Keratinocyte (primary cell): ENCODE measurements at regions not wholly inside any gene's neighbourhood (a gene's known extent, or its start where the extent isn't known, plus 50 kb on each side); places are given as distances from the start of the nearest gene placed in this dataset.
"Not testable (repeated sequence)": the region's sequence is repeated elsewhere in the genome, so short reads cannot be mapped to it uniquely, and the experiment has no call there.

Source experiments
- DNase-seq: peaks from one replicate; pipeline ENCODE4 v3.0.0-alpha.2; 2011; ENCODE audit warnings: low read depth, missing footprints, low spot score
- FAIRE-seq: peaks from 2 replicates; lab custom pipeline; 2011; peaks lifted over from hg19 to GRCh38; lab: Jason Lieb, UNC
- H2AFZ ChIP-seq: 2 replicates; pipeline ENCODE4 v1.6.0; 2012; ENCODE audit warnings: low read length, control low read depth, inconsistent platforms; ENCODE audit not compliant: control insufficient read depth
- H3K27ac ChIP-seq: 2 replicates; pipeline ENCODE4 v1.5.1; 2011; ENCODE audit warnings: low read length; ENCODE audit not compliant: control insufficient read depth, insufficient read depth
- H3K27me3 ChIP-seq: 3 replicates; pipeline ENCODE4 v1.6.0; 2011; ENCODE audit warnings: low read length; ENCODE audit not compliant: control insufficient read depth, insufficient read depth; ENCODE audit errors: extremely low read depth
- H3K36me3 ChIP-seq, 2 experiments: 2 replicates in 1 of 2; 3 replicates in 1 of 2; pipeline ENCODE4 v1.5.1; 2011; ENCODE audit warnings: low read length in 2 of 2, mild to moderate bottlenecking in 1 of 2; ENCODE audit not compliant: control insufficient read depth in 2 of 2, insufficient read depth in 2 of 2; ENCODE audit errors: extremely low read depth in 1 of 2
- H3K4me1 ChIP-seq: 3 replicates; pipeline ENCODE4 v1.5.1; 2011; ENCODE audit warnings: low read length; ENCODE audit not compliant: control insufficient read depth, insufficient read depth; ENCODE audit errors: extremely low read depth
- H3K4me2 ChIP-seq: 3 replicates; pipeline ENCODE4 v1.6.0; 2011; ENCODE audit warnings: low read depth, low read length; ENCODE audit not compliant: control insufficient read depth, insufficient read depth; ENCODE audit errors: extremely low read depth
- H3K4me3 ChIP-seq, 3 experiments: fragments of 200-600 bp in 1 of 3; sonication (generic) in 1 of 3; 2 replicates in 2 of 3; 3 replicates in 1 of 3; pipeline ENCODE4 v1.5.1; 2011 to 2016; ENCODE audit warnings: low read length in 3 of 3, mild to moderate bottlenecking in 3 of 3, control low read depth in 2 of 3, inconsistent platforms in 1 of 3, low read depth in 1 of 3, mixed read lengths in 1 of 3, mixed run types in 1 of 3, moderate library complexity in 1 of 3; ENCODE audit not compliant: control insufficient read depth in 2 of 3, insufficient read depth in 2 of 3; ENCODE audit errors: extremely low read depth in 1 of 3
- H3K79me2 ChIP-seq: 2 replicates; pipeline ENCODE4 v1.6.0; 2012; ENCODE audit warnings: low read length; ENCODE audit not compliant: control insufficient read depth, insufficient read depth
- H3K9ac ChIP-seq: 3 replicates; pipeline ENCODE4 v1.6.0; 2011; ENCODE audit warnings: low read length; ENCODE audit not compliant: control insufficient read depth, insufficient read depth; ENCODE audit errors: extremely low read depth
- H3K9me1 ChIP-seq: 3 replicates; pipeline ENCODE4 v1.6.0; 2011; ENCODE audit warnings: low read length; ENCODE audit not compliant: control insufficient read depth, insufficient read depth; ENCODE audit errors: extremely low read depth
- H3K9me3 ChIP-seq: 2 replicates; pipeline ENCODE4 v1.5.1; 2012; ENCODE audit warnings: low read depth, low read length; ENCODE audit not compliant: control insufficient read depth
- H4K20me1 ChIP-seq: 3 replicates; pipeline ENCODE4 v1.6.0; 2011; ENCODE audit warnings: low read length; ENCODE audit not compliant: control insufficient read depth, insufficient read depth; ENCODE audit errors: extremely low read depth
- CTCF ChIP-seq, 3 experiments: IDR thresholded peaks in 1 of 3; conservative IDR thresholded peaks in 1 of 3; optimal IDR thresholded peaks in 1 of 3; 2 replicates in 2 of 3; 3 replicates in 1 of 3; pipeline versions ENCODE3 to v1.5.1; 2011; ENCODE audit warnings: low read length in 3 of 3, mild to moderate bottlenecking in 3 of 3, moderate library complexity in 2 of 3, control low read depth in 1 of 3, inconsistent platforms in 1 of 3; ENCODE audit not compliant: insufficient read depth in 2 of 3; ENCODE audit errors: extremely low read depth in 1 of 3
- EZH2 ChIP-seq: IDR thresholded peaks from one replicate; pipeline ENCODE4 v1.6.1; 2012; ENCODE audit warnings: inconsistent platforms, mild to moderate bottlenecking, low read length, moderate library complexity
- dilution Hi-C: fragments of 300-500 bp; cut with MboI; formaldehyde crosslinking; loops from one replicate; pipeline ENCODE4 v1.7.0; 2020; ENCODE audit warnings: low sequenced_read_pairs; ENCODE audit not compliant: extremely low pct_ligation_motif_present

GRCh38 chr12:3428631-3429030 lies 62.4 kb upstream of the PRMT8 start:
- no peaks in the 10 kb centered on the region for H3K9me1 ChIP-seq
- dilution Hi-C loops, result no loop called here
- H3K27ac ChIP-seq, result no peak overlapping the region
- no peak overlapping the region for H3K9ac ChIP-seq
- H3K27me3 ChIP-seq, result no peaks in the 10 kb centered on the region
- no peaks in the 10 kb centered on the region for H3K4me1 ChIP-seq
- FAIRE-seq, result no peak
- H3K4me3 ChIP-seq, result no peak overlapping the region
- no peak for DNase-seq
- H3K9me3 ChIP-seq, result no peaks in the 10 kb centered on the region
- H3K79me2 ChIP-seq, result no peaks in the 10 kb centered on the region
- no peak overlapping the region for H3K4me2 ChIP-seq
- H3K36me3 ChIP-seq, result no peaks in the 10 kb centered on the region
- TF ChIP-seq EZH2 (no peak), CTCF (optimal IDR thresholded peaks at IDR 0.05 in 1 of 3, IDR thresholded peaks at IDR 0.05 in 1 of 3, conservative IDR thresholded peaks at IDR 0.05 in 1 of 3; ENCODE audit: extremely low read depth in 1 of 3, insufficient read depth in 2 of 3, low read length in 3 of 3) (no peak)
- no peaks in the 10 kb centered on the region for H4K20me1 ChIP-seq
- no peak overlapping the region for H2AFZ ChIP-seq

GRCh38 chr12:3429523-3429922 lies 61.5 kb upstream of the PRMT8 start:
- H3K9ac ChIP-seq, H3K9me1 ChIP-seq, dilution Hi-C loops, H3K79me2 ChIP-seq, DNase-seq, FAIRE-seq, H3K27ac ChIP-seq, H3K4me2 ChIP-seq, H3K9me3 ChIP-seq, H2AFZ ChIP-seq, H3K4me3 ChIP-seq, H3K4me1 ChIP-seq, H3K27me3 ChIP-seq, H4K20me1 ChIP-seq, H3K36me3 ChIP-seq: not testable (repeated sequence)

GRCh38 chr12:3431686-3432085 lies 59.3 kb upstream of the PRMT8 start:
- FAIRE-seq (no peak), DNase-seq (no peak)
- H2AFZ ChIP-seq, result no peak overlapping the region
- H3K27me3 ChIP-seq, result no peaks in the 10 kb centered on the region
- dilution Hi-C loops, result no loop called here
- no peaks in the 10 kb centered on the region for H4K20me1 ChIP-seq
- no peaks in the 10 kb centered on the region for H3K79me2 ChIP-seq
- no peak overlapping the region for H3K4me3 ChIP-seq
- no peaks in the 10 kb centered on the region for H3K9me1 ChIP-seq
- H3K36me3 ChIP-seq, result no peaks in the 10 kb centered on the region
- TF ChIP-seq CTCF (optimal IDR thresholded peaks at IDR 0.05 in 1 of 3, IDR thresholded peaks at IDR 0.05 in 1 of 3, conservative IDR thresholded peaks at IDR 0.05 in 1 of 3; ENCODE audit: extremely low read depth in 1 of 3, insufficient read depth in 2 of 3, low read length in 3 of 3), result no peak
- no peak for TF ChIP-seq EZH2
- no peaks in the 10 kb centered on the region for H3K4me1 ChIP-seq
- H3K27ac ChIP-seq, result no peak overlapping the region
- no peak overlapping the region for H3K4me2 ChIP-seq
- no peak overlapping the region for H3K9ac ChIP-seq
- no peaks in the 10 kb centered on the region for H3K9me3 ChIP-seq
